Activated gamma-delta T cell (primary cell): ENCODE measurements at regions not wholly inside any gene's neighbourhood (a gene's known extent, or its start where the extent isn't known, plus 50 kb on each side); places are given as distances from the start of the nearest gene placed in this dataset.

Experiments
- DNase-seq: peaks from one replicate; lab custom pipeline; 2025; lab: John Stamatoyannopoulos, UW

DNA sequence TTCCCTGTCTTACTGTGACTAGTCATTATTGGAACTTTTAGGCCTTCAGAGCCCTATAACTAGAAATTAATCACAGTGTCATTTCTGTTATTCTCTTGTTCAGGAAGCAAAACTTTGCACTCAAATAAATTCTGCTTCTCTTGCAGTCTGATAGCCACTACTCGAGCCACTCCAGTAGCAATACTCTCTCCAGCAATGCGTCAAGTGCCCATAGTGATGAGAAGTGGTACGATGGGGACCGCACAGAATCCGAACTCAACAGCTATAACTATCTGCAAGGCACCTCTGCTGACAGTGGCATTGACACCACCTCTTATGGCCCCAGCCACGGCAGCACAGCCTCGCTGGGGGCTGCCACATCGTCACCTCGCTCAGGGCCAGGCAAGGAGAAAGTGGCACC, 223.2 kb upstream of the RGS6 start:
- no peak for DNase-seq

DNA sequence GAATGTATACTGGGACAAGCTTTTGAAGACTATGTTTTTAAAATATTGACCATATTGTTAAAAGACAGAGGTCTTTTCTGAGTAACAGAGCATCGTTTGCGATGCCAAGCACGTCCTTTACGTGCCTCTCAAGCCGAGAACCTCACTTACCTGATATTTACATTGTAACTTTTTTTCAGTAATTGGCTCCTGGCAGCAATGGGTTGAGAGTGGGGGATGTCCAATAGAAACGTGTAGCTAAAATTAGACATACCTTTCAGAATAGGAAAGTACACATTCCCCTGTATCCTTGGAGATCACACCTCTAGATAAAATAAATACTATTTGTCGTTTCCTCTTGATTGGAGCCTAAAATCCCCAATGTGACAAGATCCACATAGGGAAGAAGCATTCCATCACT, 222.2 kb upstream of the RGS6 start:
- DNase-seq: no peak

- no peak for DNase-seq
These were observed 221.1 kb upstream of the RGS6 start for GRCh38 chr14:71711125-71711524.

DNA sequence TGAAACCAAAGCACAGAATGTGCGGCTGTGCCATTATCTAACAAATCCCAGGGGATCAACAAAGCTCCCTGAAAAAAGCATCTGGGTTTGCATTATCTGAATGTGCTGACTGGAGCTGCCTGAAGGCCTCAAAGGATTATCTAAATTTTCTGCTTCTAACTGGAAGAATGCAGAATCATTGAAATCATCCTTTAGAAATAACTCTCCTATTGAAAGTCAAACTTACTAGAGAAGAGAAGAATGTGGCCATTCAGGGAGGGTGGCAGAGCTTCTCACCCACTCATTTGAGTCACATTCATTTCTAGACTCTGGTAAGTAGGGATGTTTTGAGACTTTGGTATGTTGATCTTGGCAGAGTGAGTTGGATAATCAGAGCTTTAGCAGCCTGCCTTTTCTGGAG, 220.6 kb upstream of the RGS6 start:
- no peak for DNase-seq

DNA sequence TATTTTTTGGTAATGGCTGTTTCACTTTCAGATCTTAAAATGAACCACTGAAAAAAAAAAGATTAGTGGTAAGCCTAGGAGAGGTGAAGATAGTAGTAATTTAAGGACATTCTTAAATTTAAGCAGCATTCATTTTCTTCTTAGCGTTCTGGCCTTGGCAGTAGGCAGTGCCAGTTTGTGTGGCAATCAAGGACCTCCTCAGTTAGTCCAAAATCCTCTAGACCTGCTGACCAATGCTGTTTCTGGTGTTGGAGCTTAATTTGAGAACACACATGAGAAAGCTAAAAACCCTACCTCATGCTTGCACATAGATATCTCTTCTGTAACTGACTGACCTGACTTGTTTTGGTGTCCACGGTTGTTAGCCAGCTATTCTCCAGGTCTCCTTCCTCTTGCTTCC, 219.8 kb upstream of the RGS6 start:
- no peak for DNase-seq

- no peak for DNase-seq
These were observed 219.2 kb upstream of the RGS6 start for GRCh38 chr14:71713016-71713415.

DNA sequence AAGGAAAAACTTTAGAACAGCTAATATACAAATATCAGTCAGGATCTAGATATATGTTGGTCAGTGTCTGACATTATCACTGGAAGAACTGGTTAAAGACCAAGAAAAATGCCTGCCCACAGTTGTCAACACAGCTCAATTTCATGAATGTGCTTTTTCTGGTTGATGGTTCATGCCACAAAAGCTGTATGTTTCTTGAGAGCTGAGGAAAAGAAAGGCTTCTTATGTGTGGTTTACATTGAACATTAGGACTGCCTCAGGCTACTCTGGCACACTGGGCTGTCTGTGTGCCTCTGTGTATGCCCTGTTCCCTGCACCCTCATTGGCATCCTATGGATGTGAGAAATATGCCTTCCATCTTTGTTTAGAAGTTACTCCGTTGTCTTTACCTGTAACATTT, 218.8 kb upstream of the RGS6 start:
- DNase-seq: no peak

GRCh38 chr14:71714225-71714624, 218.0 kb upstream of the RGS6 start:
- DNase-seq: no peak

- no peak for DNase-seq
These were observed 216.0 kb upstream of the RGS6 start for GRCh38 chr14:71716041-71716772.

- no peak for DNase-seq
These were observed 211.1 kb upstream of the RGS6 start for GRCh38 chr14:71720978-71721624.

DNA sequence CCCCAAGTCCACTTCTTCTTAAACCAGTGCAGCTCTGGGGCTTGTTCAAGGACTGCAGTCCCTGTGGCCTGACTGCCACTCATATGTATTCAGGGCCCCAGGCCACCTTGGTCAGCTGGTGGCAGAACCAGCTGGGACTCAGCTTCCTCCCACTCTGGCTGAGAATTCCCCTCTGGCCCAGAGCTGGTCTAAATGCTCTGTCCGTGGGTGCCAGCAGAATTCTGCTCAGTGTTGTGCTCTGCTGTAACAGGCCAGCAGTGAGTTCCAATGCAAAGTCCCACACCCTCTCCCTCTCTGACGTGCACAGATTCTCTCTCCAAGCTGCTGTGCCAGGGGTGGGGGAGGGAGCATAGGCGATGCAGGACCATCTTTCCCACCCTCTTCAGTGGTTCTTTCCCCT, 210.4 kb upstream of the RGS6 start:
- no peak for DNase-seq

DNA sequence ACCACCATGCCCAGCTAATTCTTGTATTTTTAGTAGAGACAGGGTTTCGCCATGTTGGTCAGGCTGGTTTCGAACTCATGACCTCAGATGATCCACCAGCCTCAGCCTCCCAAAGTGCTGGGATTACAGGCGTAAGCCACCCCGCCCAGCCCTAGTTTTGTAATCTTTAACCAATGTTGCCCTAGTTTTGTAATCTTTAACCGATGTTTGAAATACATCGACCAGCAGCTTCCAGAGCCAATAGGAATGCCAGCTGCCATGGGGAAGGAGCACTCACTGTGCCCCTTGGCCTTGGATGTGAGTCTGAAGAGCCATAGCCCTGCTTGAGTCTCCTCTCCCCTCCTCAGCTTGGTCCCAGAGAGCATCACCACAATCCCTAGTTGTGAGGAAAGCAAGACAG, 209.3 kb upstream of the RGS6 start:
- DNase-seq: no peak

GRCh38 chr14:71725922-71726579, 206.2 kb upstream of the RGS6 start:
- no peak for DNase-seq

- no peak for DNase-seq
These were observed 205.6 kb upstream of the RGS6 start for GRCh38 chr14:71726580-71727021.

- no peak for DNase-seq
These were observed 203.8 kb upstream of the RGS6 start for GRCh38 chr14:71728386-71728785.

- DNase-seq: no peak
These were observed 202.6 kb upstream of the RGS6 start for GRCh38 chr14:71729596-71729995.

- no peak for DNase-seq
These were observed 201.8 kb upstream of the RGS6 start for GRCh38 chr14:71730471-71730870.

- DNase-seq: no peak
These were observed 201.1 kb upstream of the RGS6 start for GRCh38 chr14:71731096-71731495.

- no peak for DNase-seq
These were observed 198.9 kb upstream of the RGS6 start for GRCh38 chr14:71733210-71733883.

- no peak for DNase-seq
These were observed 198.2 kb upstream of the RGS6 start for GRCh38 chr14:71734076-71734475.

DNA sequence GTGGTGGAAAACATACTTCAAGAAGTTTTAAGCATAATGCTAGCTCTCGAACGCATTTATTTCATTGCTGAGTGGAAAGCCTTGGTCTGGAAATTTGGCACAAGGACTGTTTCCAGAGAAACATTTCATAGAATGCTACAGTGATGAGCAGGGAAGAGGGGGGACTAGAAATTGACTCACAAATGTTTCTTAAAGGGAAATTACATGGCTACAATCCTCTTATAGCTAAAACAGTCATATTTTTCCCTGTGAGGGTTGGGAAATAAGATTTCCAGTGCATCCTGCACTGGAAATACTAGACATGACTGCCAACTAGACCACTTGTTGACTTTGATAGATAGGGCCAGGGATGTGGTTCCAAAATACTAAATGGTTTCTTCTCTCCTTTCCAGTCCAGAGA, 197.3 kb upstream of the RGS6 start:
- no peak for DNase-seq

- no peak for DNase-seq
These were observed 194.5 kb upstream of the RGS6 start for GRCh38 chr14:71737760-71738159.
